Prostate gland (tissue), 2 donors: ENCODE measurements at regions not wholly inside any gene's neighbourhood (a gene's known extent, or its start where the extent isn't known, plus 50 kb on each side); places are given as distances from the start of the nearest gene placed in this dataset.

Source experiments
- POLR2A ChIP-seq: fragments of 450-650 bp; IDR thresholded peaks from one replicate; pipeline ENCODE4 v1.6.1; 2016; ENCODE audit warnings: antibody characterized with exemption, mild to moderate bottlenecking
- POLR2AphosphoS5 ChIP-seq: sonication (generic); formaldehyde crosslinking; IDR thresholded peaks from one replicate; pipeline ENCODE4 v1.6.1; 2017; ENCODE audit warnings: antibody characterized with exemption
- TF ChIP-seq, protein P1 (sequence below), 4 experiments: fragments of 200-600 bp in 2 of 4; fragments of 450-650 bp in 2 of 4; sonication (generic) in 2 of 4; IDR thresholded peaks; 1 replicate in 3 of 4; 2 replicates in 1 of 4; pipeline ENCODE4 v1.5.1; 2016 to 2019; ENCODE audit warnings: antibody characterized with exemption in 4 of 4, mild to moderate bottlenecking in 2 of 4, moderate library complexity in 2 of 4

GRCh38 chr6:63430985-63431519 is 111.3 kb upstream of the LGSN start:
- TF ChIP-seq, protein P1, sequence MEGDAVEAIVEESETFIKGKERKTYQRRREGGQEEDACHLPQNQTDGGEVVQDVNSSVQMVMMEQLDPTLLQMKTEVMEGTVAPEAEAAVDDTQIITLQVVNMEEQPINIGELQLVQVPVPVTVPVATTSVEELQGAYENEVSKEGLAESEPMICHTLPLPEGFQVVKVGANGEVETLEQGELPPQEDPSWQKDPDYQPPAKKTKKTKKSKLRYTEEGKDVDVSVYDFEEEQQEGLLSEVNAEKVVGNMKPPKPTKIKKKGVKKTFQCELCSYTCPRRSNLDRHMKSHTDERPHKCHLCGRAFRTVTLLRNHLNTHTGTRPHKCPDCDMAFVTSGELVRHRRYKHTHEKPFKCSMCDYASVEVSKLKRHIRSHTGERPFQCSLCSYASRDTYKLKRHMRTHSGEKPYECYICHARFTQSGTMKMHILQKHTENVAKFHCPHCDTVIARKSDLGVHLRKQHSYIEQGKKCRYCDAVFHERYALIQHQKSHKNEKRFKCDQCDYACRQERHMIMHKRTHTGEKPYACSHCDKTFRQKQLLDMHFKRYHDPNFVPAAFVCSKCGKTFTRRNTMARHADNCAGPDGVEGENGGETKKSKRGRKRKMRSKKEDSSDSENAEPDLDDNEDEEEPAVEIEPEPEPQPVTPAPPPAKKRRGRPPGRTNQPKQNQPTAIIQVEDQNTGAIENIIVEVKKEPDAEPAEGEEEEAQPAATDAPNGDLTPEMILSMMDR (IDR thresholded peaks at IDR 0.05): no peak
- TF ChIP-seq POLR2AphosphoS5 (no peak), POLR2A (no peak)
